IMR-90 (cell line): ENCODE measurements at regions not wholly inside any gene's neighbourhood (a gene's known extent, or its start where the extent isn't known, plus 50 kb on each side); places are given as distances from the start of the nearest gene placed in this dataset.

ENCODE experiments used
- BHLHE40 ChIP-seq: fragments of 150-350 bp; IDR thresholded peaks from 2 replicates; pipeline ENCODE4 v1.6.1; 2016; ENCODE audit warnings: mild to moderate bottlenecking, low read depth, low read length
- CEBPB ChIP-seq: IDR thresholded peaks from 2 replicates; pipeline ENCODE4 v1.6.1; 2012; ENCODE audit warnings: low read depth, low read length, improper control_type of control experiment
- CHD1 ChIP-seq: IDR thresholded peaks from 2 replicates; pipeline ENCODE4 v1.6.1; 2012; ENCODE audit warnings: low read depth, low read length, improper control_type of control experiment
- FOS ChIP-seq: fragments of 150-350 bp; IDR thresholded peaks from 2 replicates; pipeline ENCODE4 v1.6.1; 2016; ENCODE audit warnings: low read depth, low read length
- MAFK ChIP-seq: IDR thresholded peaks from 2 replicates; pipeline ENCODE4 v1.6.1; 2012; ENCODE audit warnings: low read depth, low read length, improper control_type of control experiment
- MAZ ChIP-seq: IDR thresholded peaks from 2 replicates; pipeline ENCODE4 v1.6.1; 2012; ENCODE audit warnings: low read depth, mild to moderate bottlenecking, low read length, improper control_type of control experiment, moderate library complexity, borderline replicate concordance
- MXI1 ChIP-seq: IDR thresholded peaks from 2 replicates; pipeline ENCODE4 v1.6.1; 2012; ENCODE audit warnings: low read depth, mild to moderate bottlenecking, low read length, moderate library complexity, borderline replicate concordance
- POLR2A ChIP-seq: IDR thresholded peaks from 2 replicates; pipeline ENCODE4 v1.6.1; 2012; ENCODE audit warnings: mild to moderate bottlenecking, low read depth, low read length
- RAD21 ChIP-seq: IDR thresholded peaks from 2 replicates; pipeline ENCODE4 v1.6.1; 2012; ENCODE audit warnings: low read length, improper control_type of control experiment
- SMC3 ChIP-seq: fragments of 150-350 bp; IDR thresholded peaks from 2 replicates; pipeline ENCODE4 v1.6.1; 2016; ENCODE audit warnings: low read depth, mild to moderate bottlenecking, antibody characterized with exemption, low read length, moderate library complexity
- TF ChIP-seq, protein P1 (sequence below): conservative IDR thresholded peaks from 2 replicates; pipeline ENCODE4 v1.5.1; 2012; ENCODE audit warnings: mild to moderate bottlenecking, low read depth, low read length, improper control_type of control experiment
- TF ChIP-seq, protein P2 (sequence below): fragments of 150-350 bp; IDR thresholded peaks from 2 replicates; pipeline ENCODE4 v1.6.1; 2017; ENCODE audit warnings: mild to moderate bottlenecking, antibody characterized with exemption, low read length, low read depth
- TF ChIP-seq, protein P3 (sequence below): fragments of 150-350 bp; IDR thresholded peaks from 2 replicates; pipeline ENCODE4 v1.6.1; 2016; ENCODE audit warnings: low read depth, mild to moderate bottlenecking, low read length, moderate library complexity, borderline replicate concordance

DNA sequence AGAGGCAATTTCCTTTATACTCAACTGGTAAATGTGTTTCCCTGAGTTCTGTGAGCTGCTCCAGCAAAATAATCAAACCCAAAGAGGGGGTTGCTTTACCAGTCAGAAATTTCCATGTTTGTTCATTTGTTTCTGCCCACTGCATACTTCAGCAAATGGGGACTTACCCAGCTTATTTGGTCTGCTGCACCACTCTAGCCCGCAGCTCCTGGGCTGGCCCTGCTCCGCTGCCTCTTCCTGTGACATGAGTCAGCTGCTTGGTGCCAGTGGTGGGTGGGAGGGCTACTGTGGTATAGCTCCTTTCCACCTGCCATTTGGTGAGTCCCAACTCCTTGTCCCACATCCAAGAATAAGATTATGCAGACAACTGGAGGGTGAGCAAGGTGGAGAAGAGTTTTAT lies 644.2 kb downstream of the MCTP2 start:
- TF ChIP-seq, protein P1, sequence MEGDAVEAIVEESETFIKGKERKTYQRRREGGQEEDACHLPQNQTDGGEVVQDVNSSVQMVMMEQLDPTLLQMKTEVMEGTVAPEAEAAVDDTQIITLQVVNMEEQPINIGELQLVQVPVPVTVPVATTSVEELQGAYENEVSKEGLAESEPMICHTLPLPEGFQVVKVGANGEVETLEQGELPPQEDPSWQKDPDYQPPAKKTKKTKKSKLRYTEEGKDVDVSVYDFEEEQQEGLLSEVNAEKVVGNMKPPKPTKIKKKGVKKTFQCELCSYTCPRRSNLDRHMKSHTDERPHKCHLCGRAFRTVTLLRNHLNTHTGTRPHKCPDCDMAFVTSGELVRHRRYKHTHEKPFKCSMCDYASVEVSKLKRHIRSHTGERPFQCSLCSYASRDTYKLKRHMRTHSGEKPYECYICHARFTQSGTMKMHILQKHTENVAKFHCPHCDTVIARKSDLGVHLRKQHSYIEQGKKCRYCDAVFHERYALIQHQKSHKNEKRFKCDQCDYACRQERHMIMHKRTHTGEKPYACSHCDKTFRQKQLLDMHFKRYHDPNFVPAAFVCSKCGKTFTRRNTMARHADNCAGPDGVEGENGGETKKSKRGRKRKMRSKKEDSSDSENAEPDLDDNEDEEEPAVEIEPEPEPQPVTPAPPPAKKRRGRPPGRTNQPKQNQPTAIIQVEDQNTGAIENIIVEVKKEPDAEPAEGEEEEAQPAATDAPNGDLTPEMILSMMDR, result no peak
- TF ChIP-seq BHLHE40, result no peak
- TF ChIP-seq, protein P2, sequence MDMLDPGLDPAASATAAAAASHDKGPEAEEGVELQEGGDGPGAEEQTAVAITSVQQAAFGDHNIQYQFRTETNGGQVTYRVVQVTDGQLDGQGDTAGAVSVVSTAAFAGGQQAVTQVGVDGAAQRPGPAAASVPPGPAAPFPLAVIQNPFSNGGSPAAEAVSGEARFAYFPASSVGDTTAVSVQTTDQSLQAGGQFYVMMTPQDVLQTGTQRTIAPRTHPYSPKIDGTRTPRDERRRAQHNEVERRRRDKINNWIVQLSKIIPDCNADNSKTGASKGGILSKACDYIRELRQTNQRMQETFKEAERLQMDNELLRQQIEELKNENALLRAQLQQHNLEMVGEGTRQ, result no peak
- TF ChIP-seq POLR2A, result no peak
- no peak for TF ChIP-seq MAFK
- TF ChIP-seq SMC3, result no peak
- no peak for TF ChIP-seq MXI1
- no peak for TF ChIP-seq CEBPB
- TF ChIP-seq, protein P3, sequence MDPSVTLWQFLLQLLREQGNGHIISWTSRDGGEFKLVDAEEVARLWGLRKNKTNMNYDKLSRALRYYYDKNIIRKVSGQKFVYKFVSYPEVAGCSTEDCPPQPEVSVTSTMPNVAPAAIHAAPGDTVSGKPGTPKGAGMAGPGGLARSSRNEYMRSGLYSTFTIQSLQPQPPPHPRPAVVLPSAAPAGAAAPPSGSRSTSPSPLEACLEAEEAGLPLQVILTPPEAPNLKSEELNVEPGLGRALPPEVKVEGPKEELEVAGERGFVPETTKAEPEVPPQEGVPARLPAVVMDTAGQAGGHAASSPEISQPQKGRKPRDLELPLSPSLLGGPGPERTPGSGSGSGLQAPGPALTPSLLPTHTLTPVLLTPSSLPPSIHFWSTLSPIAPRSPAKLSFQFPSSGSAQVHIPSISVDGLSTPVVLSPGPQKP, result no peak
- no peak for TF ChIP-seq CHD1
- TF ChIP-seq FOS, result no peak
- TF ChIP-seq RAD21, result no peak
- no peak for TF ChIP-seq MAZ
